ENCODE measurements at regions not wholly inside any gene's neighbourhood (a gene's known extent, or its start where the extent isn't known, plus 50 kb on each side); places are given as distances from the start of the nearest gene placed in this dataset.

DNA sequence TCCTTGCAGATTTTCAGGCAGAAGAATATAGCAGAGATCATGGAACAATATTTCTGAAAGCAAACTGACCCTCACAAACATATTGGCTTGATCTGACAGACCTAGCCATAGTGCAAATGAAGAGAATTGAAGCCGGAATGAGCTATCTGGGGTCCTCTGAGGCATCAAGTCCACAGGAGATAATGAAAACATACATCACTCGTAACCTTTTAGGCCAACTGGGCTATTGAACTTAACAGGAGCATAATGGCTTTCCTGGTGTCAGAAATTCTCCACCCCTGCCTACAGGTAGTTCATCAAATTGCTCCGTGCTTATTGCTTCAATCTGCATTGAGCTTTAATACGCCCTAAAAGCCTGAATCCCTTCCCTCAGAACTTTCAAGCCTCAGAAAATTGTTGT is 1414.6 kb upstream of the TENM4 start:
- no peak for DNase-seq (ENCODE audit: low read depth, low spot score)
- H3K27ac ChIP-seq = no peak overlapping the region

DNA sequence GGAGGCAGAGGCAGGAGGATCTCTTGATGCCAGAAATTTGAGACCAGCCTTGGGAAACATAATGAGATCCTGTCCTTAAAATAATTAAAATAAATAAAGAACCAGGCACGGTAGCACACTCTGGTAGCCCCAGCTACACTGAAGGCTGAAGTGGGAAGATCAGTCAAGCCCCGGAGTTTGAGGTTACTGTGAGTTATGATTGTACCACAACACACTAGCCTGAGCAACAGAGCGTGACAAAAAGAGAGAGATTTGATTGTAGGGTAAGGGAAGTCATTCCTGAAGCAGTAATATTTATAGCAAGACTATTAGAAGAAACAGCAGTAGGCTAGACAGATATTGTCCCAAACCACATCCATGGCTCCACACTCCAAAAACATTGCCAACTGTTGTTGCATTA is 1408.4 kb upstream of the TENM4 start:
- no peak for DNase-seq (ENCODE audit: low read depth, low spot score)
- H3K27ac ChIP-seq = no peak overlapping the region

DNA sequence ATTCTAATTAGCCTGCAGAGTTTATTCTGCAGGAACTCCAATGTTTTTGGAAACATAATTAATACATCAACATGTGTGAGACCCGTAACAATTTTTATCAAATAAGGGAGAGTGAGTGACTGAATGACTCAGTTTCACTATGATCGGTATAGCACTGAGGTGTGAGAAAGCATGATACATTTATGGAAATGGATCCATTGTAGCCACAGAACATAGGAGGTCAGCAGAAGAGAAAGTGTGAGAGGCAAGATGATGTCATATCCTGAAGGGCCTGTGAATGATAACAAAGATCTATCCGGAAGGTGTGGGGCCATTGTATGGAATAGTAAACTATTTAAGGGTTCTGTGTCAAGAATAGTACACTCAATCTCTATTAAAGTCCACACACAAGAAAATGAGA is 1406.1 kb upstream of the TENM4 start:
- no peak overlapping the region for H3K27ac ChIP-seq
- no peak for DNase-seq (ENCODE audit: low read depth, low spot score)

DNA sequence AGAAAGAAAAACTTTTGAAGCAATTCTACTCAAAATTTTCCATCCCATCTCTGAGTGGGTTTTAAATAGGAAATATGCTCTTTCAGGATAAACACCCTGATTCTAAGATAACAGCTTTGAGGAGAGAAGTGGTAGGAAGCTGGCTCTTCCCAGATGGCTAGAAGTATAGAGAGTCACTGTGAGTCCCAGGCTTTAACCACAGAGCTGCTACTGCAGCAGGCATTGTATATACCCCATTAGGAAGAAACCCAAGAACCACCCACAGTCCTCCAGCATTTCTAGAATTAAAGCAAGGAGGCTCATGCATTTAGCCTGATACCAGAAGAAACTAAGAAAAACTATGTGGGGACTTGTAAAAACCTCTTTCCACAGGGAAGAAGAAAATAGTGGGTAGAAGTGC is 1405.6 kb upstream of the TENM4 start:
- DNase-seq (ENCODE audit: low read depth, low spot score) = no peak

DNA sequence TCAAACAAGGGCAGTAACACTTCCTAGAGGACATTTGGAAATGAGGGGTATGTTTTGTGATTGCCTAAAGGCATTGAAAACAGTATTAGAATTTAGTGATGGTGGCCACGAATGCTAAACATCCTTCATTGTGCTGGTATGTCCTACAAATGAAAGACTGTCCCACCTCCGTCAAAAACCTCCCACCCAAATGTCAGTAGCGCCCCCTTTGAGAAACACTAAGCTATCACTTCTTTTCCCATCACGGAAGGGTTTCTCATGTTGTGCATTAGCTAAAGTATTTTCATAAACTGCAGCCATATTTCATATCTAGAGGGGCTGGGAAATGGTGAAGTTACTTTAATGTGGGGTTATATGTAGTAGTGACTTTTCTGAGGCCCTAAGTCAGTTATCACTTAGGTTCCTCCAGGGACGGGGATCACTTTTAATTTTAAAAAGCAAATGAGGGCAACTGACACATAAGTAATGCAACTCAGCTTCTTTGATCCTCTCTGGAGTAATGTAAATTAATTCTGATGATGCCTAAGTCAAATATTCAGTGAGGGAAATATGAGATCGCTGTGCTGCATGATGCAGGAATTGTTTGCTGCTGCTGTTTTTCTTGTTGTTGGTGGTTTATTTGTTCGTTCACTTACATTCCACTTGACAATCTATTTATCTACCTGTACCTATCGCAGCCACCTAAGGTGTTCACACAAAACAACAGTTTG is 1403.4 kb upstream of the TENM4 start:
- no peak overlapping the region for H3K27ac ChIP-seq
- no peak for DNase-seq (ENCODE audit: low read depth, low spot score)

More for the DNA sequence above, 1405.6 kb upstream of the TENM4 start:
- H3K27ac ChIP-seq = no peak overlapping the region

DNA sequence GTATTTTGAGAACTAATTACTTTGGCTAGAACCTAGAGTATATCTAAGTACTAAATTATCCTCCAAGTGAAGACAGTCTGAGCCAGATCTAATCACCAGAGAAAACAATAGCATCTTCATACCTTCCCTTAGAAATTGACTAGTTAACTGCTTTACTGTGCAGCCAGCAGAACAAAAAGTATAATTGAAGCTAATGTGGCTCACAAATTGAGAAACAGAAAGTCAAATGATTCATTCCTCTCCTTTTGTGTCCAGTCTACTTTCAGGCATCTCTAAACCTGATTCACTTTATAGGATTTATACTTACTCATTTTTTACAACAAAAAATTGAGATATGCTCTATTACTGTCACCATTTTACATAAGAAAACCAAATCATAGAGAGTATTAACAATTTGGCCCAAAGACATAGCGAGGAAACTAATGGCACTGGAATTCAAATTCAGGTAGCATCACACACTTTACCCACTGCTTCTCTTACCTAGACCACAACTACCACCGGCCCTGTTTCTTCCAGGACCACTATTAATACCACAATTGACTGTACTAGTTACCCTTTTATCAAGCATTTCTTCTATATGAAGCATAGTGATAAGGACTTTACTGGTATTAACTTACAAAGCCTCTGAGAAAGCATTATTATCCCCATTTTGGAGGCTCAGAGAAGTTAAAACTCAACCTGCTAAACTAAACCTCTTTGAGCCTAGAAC is 1402.6 kb upstream of the TENM4 start:
- H3K27ac ChIP-seq = no peak overlapping the region
- no peak for DNase-seq (ENCODE audit: low read depth, low spot score)

DNA sequence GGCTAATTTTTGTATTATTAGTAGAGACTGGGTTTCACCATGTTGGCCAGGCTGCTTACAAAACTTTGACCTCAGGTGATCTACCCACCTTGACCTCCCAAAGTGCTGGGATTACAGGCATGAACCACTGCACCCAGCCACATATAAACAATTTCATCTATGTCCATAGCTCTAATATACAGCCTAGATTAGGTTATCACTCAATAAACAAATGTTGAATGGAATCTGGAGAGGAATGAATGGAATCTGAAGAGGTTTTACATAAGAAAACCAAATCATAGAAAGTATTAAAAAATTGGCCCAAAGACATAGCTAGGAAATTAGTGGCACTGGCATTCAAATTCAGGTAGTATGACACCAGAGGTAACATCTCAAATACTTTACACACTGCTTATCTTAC is 1401.4 kb upstream of the TENM4 start:
- DNase-seq (ENCODE audit: low read depth, low spot score) = no peak

DNA sequence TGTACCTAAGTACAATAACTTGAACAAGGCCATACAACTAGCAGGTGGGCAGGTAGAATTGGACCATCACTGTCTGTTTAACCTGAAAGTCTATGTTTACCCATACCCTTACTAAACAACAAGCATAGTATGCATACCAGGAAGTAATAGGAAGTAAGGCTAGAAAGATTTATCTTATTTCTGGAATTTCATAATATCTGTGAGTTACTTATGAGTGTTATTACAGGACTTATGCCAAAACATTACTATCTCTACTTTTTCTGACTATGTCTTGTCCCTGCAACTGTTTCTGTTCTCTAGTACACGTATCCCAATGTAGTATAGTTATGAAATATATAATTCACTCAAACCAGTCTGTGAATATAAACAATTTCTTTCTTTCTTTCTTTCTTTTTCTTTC is 1400.8 kb upstream of the TENM4 start:
- DNase-seq (ENCODE audit: low read depth, low spot score) = no peak
- H3K27ac ChIP-seq = no peak overlapping the region

More for the DNA sequence above, 1401.4 kb upstream of the TENM4 start:
- H3K27ac ChIP-seq = no peak overlapping the region

DNA sequence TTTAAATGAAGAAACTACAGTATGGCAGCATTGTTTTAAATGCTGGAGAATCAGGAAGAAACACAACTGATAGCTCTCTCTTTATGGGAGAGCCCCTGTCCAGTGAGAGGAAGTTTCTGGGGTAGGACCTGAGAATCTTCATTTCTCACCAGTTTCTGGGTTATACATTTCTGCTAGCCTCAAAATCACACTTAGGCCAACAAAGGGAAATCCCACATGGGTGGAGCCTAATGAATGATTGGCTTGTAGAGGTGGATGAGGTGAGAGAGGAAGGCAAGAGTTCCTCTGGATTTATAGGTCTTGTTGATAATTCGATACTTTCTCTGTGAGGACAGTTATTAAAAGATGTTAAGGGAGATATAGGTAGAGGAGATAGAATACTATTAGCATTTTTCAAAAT is 1397.3 kb upstream of the TENM4 start:
- H3K27ac ChIP-seq = no peak overlapping the region
- DNase-seq (ENCODE audit: low read depth, low spot score) = no peak

DNA sequence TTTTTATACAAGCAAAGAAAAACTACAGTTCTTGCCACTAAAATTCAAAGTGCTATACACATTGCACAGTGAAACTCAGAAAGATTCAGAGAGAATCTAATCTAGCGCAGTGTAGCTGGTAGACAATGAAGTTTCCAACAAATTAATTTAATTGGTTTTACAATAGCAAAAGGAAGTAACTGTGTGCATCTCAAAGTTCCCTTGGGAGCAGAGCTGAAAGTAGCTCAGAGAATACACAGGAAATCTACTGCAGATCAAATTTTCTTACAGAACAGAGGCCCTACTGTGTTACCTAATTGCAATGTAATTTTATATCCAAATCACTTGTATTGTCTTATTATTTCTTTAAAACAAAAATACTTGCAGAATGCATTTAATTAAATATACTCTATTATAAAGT is 1396.2 kb upstream of the TENM4 start:
- H3K27ac ChIP-seq = no peak overlapping the region
- DNase-seq (ENCODE audit: low read depth, low spot score) = no peak

DNA sequence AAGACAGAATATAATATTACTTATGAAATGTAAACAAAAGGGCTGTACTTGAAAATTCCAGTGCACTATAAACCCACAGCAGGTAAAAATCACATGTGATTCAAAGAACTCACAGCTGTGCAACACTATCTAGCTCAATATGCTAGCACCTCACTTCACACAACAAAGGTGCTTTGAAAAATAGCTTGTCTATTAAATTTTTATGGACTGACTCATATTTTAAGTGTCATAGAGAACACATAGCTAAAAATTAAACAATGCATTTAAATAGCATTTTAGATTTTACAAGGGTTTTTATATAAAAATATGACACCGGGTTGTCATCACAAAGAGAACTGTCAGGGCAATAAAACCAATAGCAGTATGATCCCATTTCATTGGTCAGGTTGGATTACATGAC is 1390.5 kb upstream of the TENM4 start:
- DNase-seq (ENCODE audit: low read depth, low spot score) = no peak
- no peak overlapping the region for H3K27ac ChIP-seq

DNA sequence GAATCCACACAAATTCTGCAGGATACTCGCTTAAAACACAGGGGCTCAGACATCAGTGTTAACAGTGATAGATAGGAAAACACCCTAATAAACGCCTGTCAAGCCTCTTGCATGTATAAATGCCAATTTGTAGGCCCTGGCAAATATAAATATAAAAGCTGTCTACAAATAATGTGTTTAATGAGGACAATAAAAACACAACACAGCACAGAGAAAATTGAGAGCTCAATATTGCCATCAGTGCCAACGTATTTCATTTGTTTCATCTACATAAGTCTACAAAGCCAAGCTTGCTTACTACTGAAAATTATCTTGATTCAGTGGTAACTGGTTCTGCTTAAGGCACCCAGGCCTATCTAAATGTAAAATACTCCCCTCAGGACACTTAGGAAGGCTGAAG is 1387.0 kb upstream of the TENM4 start:
- DNase-seq (ENCODE audit: low read depth, low spot score) = no peak
- no peak overlapping the region for H3K27ac ChIP-seq

DNA sequence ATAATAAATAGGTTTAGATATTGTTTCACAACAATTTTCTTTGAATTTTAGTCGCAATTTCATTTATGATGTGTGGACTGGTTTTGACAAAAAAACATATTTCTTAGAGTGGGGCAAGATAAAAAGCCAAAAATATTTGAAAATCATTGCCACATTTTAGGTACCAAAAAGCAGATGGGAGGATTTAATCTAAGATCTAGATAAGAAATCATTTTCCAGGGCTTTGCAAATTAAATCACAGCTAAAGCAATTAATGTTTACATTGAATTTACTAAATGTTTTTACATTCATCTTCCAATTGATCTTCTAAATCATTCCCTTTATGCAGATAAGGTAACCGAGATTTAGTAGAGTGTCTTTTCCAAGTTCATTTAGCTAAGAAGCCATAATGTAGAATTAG is 1386.0 kb upstream of the TENM4 start:
- H3K27ac ChIP-seq = no peak overlapping the region
- DNase-seq (ENCODE audit: low read depth, low spot score) = no peak

DNA sequence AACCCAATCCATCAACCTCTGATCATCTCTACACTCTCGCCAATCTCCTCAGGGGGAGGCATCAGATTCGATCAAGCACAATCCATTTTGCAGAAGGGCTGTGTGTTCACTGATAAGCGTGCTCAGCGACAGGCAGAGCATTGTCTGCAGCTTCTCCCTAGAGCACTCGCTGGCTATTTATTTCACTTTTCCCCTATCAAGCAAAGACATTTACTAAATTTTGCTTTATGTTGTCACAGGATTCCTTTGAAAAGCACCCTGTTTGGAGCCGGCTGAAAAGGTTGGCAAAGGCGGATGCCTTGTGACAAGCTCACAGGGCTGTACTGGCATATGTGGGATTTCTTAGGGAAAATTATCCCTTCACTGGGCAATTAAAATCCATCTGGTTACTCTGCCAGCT is 1381.5 kb upstream of the TENM4 start:
- DNase-seq (ENCODE audit: low read depth, low spot score) = no peak
- H3K27ac ChIP-seq = no peak overlapping the region

DNA sequence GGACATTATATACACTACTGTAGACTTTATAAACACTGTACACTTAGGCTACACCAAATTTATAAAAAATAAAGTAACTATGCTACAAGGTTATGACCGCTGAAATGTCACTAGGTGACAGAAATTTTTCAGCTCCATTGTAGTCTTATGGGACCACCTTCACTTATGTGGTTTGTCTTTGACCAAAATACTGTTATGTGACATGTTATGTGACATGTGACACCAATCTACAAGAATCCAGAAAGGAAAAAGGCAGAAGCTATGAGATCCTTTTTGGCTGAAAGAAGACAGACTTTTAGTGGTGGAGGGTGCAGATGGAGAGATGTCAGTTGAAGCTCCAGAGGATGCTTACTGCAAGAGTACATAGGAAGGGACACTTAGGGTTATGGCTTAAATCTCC is 1378.4 kb upstream of the TENM4 start:
- DNase-seq (ENCODE audit: low read depth, low spot score) = no peak
- H3K27ac ChIP-seq = no peak overlapping the region

DNA sequence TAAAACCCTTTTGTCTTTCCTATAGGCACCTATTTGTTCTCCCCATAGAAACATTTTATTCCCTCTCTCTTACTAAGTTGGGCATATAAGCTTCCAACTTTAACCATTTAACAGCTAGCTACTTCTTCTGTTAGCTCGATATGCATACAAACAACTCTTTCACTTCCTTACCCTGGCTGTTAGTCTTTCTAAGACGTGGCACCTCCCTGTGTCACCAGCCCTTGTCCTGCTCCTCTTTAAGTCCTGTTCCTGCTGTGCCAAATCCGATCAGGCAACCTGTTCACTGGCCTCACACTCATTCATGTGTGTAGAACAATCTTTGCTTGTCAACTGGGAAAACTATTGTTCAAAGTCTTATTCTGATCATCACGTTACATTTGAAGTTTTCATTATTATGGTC is 1376.1 kb upstream of the TENM4 start:
- no peak for DNase-seq (ENCODE audit: low read depth, low spot score)
- no peak overlapping the region for H3K27ac ChIP-seq

DNA sequence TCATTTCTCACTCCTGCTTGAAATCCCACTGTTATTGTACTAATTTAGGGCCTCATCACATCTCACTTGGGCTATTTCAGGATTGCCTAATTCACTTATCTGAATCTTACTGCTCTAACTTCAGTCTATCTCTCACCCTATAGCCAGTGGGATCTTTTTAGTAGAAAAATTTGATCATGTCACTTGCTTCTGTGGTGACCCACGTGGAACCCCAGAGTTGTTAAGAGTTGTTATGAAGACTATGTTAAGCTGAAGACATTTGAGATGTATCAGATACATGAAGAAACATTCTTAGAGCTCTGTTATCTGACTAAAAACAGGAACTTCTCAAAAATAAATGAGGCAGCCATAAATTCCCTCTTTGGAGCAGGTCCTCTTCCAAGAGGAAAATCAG is 1375.6 kb upstream of the TENM4 start:
- no peak for DNase-seq (ENCODE audit: low read depth, low spot score)
- H3K27ac ChIP-seq = no peak overlapping the region

DNA sequence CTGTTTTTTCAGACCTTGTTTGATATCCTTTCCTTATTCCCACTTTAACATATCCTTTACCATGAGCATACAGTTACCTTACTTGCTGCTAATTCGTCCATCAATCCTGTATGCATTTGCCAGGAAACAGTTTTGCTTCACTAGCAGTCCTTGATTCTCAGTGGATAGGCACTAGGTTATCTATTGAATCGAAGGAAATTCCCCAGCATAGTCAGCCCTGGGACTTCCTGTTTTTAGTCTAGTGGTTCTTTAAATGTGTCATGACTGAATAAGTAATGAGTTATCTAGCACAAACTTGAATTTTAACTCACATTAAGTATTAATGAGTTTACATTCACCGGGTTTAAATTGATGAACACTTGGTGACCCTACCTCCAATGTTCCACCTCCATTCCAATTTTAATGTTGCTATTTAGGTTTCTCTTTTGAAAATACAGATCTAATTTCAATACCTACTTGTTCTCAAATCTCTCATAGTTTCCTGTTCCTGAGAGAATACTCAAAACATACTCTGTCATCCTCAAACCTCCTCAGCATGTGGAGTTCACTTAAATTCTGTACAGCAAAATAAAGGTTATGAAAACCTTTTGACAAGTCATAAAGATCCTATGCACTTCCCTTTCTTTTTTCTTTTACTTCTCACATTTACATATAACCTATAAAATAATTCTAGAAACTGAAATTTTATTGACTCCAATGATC is 1375.1 kb upstream of the TENM4 start:
- DNase-seq (ENCODE audit: low read depth, low spot score) = no peak
- no peak overlapping the region for H3K27ac ChIP-seq

DNA sequence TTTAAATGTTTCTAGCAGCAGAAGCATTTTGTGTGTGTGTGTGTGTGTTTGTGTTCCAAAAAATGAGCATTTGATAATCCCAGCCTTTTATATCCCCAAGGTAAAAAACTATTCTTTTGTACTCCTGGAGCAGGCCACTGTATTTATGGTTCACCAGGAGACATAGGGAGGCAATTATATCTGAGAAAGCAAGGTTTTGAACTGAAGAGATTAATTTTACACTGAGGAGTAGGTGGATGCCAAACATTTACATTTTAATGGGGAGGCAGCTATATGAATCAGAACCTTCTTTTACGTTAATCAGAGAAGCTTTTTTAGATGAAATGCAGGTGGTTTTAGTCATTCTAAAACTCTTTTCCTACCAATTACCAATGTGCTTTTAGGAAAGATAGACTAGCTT is 1374.0 kb upstream of the TENM4 start:
- no peak for DNase-seq (ENCODE audit: low read depth, low spot score)
- no peak overlapping the region for H3K27ac ChIP-seq

DNA sequence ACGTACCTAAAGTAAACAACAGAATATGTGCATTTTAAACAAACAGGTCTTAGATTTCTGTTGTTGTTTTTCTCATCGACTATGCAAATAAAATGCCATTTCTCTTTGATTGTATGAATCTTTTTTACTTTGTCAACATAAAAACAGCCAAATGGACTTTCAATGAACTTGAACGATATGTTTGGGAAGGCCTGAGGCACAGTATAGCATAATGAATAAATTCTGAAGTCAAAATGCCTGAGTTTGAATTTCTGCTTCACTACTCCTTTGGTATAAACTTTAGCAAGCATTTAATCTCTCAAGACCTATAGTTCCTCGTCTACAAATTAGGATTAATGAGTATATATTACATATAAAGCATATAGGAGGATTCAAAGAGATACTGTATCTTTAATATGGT is 1369.9 kb upstream of the TENM4 start:
- no peak overlapping the region for H3K27ac ChIP-seq
- no peak for DNase-seq (ENCODE audit: low read depth, low spot score)

DNA sequence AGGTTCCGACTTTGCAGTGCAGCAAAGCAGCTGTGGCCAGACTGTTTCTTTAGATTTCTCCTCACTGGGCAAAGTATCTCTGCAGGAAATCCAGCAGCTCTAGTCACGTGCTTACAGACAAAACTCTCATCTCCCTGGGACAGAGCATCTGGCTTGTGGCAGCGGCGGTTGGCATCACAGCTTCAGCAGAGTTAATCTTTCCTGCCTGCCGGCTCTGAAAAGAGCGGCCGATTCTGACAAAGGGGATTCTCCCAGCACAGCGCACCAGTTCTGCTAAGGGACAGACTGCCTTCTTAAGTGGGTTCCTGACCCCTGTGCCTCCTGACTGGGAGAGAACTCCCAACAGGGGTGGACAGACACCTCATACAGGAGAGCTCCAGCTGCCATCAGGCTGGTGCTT is 1357.3 kb upstream of the TENM4 start:
- no peak for DNase-seq (ENCODE audit: low read depth, low spot score)
- H3K27ac ChIP-seq = no peak overlapping the region

DNA sequence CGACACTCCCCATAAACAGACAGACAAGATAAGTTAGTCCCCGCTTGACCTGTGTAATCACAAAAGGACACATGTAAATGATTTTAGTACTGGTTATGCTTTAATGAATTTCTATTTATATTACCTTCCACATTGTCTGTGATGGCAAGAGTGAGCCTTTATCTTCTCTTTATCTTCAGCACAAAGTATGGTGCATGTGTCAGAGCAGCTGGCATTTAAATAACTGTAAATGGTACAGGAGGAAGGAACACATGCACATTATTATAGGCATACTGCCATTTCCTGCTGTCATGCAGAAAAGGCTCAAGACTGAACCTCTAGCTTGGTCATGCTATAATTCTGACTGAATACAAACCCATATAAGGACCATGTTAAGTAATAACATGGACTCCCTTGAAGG is 1342.7 kb upstream of the TENM4 start:
- no peak overlapping the region for H3K27ac ChIP-seq
- DNase-seq (ENCODE audit: low read depth, low spot score) = no peak
